ENCODE measurements at regions not wholly inside any gene's neighbourhood (a gene's known extent, or its start where the extent isn't known, plus 50 kb on each side); places are given as distances from the start of the nearest gene placed in this dataset.

GRCh38 chr12:93125126-93125525, 196.0 kb upstream of the EEA1 start:
- no peak overlapping the region for H3K4me3 ChIP-seq (ENCODE audit: low read length)
- H3K27ac ChIP-seq (ENCODE audit: low read depth, low read length), result no peak overlapping the region
- H4K20me1 ChIP-seq (ENCODE audit: control insufficient read depth, insufficient read depth, low read depth, low read length), result no peaks in the 10 kb centered on the region
- TF ChIP-seq EZH2phosphoT487 (IDR thresholded peaks at IDR 0.05; ENCODE audit: borderline replicate concordance, low read length), result no peak
- TF ChIP-seq CTCF (IDR thresholded peaks at IDR 0.05; ENCODE audit: low read depth, low read length, poor library complexity, severe bottlenecking), result no peak
- H3K4me2 ChIP-seq (ENCODE audit: low read length), result no peak overlapping the region
- H3K9me2 ChIP-seq (replicated peaks; ENCODE audit: control insufficient read depth, low read length), result no peaks in the 10 kb centered on the region
- H3F3A ChIP-seq (ENCODE audit: control insufficient read depth, insufficient read depth), result no peaks in the 10 kb centered on the region
- no peaks in the 10 kb centered on the region for H3K79me2 ChIP-seq (ENCODE audit: control insufficient read depth, low read length)
- H3K4me1 ChIP-seq (ENCODE audit: control insufficient read depth, low read length), result peaks cover 4% of the 10 kb centered on the region; the same call in 1 of the 2 replicates
- no peaks in the 10 kb centered on the region for H3K9me3 ChIP-seq (ENCODE audit: control insufficient read depth, insufficient read depth, low read length)
- peaks cover under 1% of the 10 kb centered on the region; the same call in 1 of the 2 replicates for H3K27me3 ChIP-seq (ENCODE audit: control insufficient read depth, low read length)
- H3K36me3 ChIP-seq (ENCODE audit: control insufficient read depth, low read length), result no peaks in the 10 kb centered on the region

- H3K27ac ChIP-seq (ENCODE audit: low read depth, low read length), result no peak overlapping the region
- H3K4me2 ChIP-seq (ENCODE audit: low read length), result no peak overlapping the region
- no peaks in the 10 kb centered on the region for H4K20me1 ChIP-seq (ENCODE audit: control insufficient read depth, insufficient read depth, low read depth, low read length)
- no peaks in the 10 kb centered on the region for H3K9me2 ChIP-seq (replicated peaks; ENCODE audit: control insufficient read depth, low read length)
- no peaks in the 10 kb centered on the region for H3K36me3 ChIP-seq (ENCODE audit: control insufficient read depth, low read length)
- peaks cover 4% of the 10 kb centered on the region; the same call in 1 of the 2 replicates for H3K4me1 ChIP-seq (ENCODE audit: control insufficient read depth, low read length)
- H3K27me3 ChIP-seq (ENCODE audit: control insufficient read depth, low read length), result no peaks in the 10 kb centered on the region
- no peaks in the 10 kb centered on the region for H3F3A ChIP-seq (ENCODE audit: control insufficient read depth, insufficient read depth)
- TF ChIP-seq CTCF (IDR thresholded peaks at IDR 0.05; ENCODE audit: low read depth, low read length, poor library complexity, severe bottlenecking), result no peak
- no peak for TF ChIP-seq EZH2phosphoT487 (IDR thresholded peaks at IDR 0.05; ENCODE audit: borderline replicate concordance, low read length)
- H3K9me3 ChIP-seq (ENCODE audit: control insufficient read depth, insufficient read depth, low read length), result no peaks in the 10 kb centered on the region
- no peak overlapping the region for H3K4me3 ChIP-seq (ENCODE audit: low read length)
- no peaks in the 10 kb centered on the region for H3K79me2 ChIP-seq (ENCODE audit: control insufficient read depth, low read length)
Measured at GRCh38 chr12:93126069-93126474, 197.0 kb upstream of the EEA1 start.

DNA sequence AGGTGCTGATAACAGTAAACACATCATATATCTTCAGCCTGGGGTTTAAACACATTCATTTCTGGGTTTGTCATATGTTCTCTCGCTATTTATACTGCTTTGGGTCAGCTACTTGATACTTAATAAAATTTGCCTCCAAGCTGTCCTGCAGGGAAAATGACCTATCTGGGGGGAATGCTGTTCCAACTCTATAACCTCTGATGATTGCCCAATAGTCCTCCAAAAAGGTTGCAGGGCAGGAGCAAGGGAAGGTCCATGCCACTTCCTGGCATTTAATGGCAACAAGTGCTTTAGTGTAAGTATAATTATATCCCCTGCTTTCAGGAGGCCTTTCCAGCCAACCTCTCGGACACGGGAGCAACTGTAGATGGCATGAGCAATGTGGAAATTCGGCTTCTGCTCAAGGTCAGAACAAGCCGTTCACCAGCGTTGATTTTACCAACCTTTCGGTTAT, 198.0 kb upstream of the EEA1 start:
- no peaks in the 10 kb centered on the region for H3F3A ChIP-seq (ENCODE audit: control insufficient read depth, insufficient read depth)
- H3K4me3 ChIP-seq (ENCODE audit: low read length), result no peak overlapping the region
- H3K79me2 ChIP-seq (ENCODE audit: control insufficient read depth, low read length), result no peaks in the 10 kb centered on the region
- no peaks in the 10 kb centered on the region for H3K27me3 ChIP-seq (ENCODE audit: control insufficient read depth, low read length)
- H3K27ac ChIP-seq (ENCODE audit: low read depth, low read length), result no peak overlapping the region
- H3K9me3 ChIP-seq (ENCODE audit: control insufficient read depth, insufficient read depth, low read length), result no peaks in the 10 kb centered on the region
- H4K20me1 ChIP-seq (ENCODE audit: control insufficient read depth, insufficient read depth, low read depth, low read length), result no peaks in the 10 kb centered on the region
- H3K36me3 ChIP-seq (ENCODE audit: control insufficient read depth, low read length), result no peaks in the 10 kb centered on the region
- peaks cover 4% of the 10 kb centered on the region; the same call in 1 of the 2 replicates for H3K4me1 ChIP-seq (ENCODE audit: control insufficient read depth, low read length)
- TF ChIP-seq CTCF (IDR thresholded peaks at IDR 0.05; ENCODE audit: low read depth, low read length, poor library complexity, severe bottlenecking), result no peak
- no peak for TF ChIP-seq EZH2phosphoT487 (IDR thresholded peaks at IDR 0.05; ENCODE audit: borderline replicate concordance, low read length)
- no peaks in the 10 kb centered on the region for H3K9me2 ChIP-seq (replicated peaks; ENCODE audit: control insufficient read depth, low read length)
- H3K4me2 ChIP-seq (ENCODE audit: low read length), result no peak overlapping the region

All from DOHH2 (cell line).